Esophagus muscularis mucosa (tissue), 4 donors: ENCODE measurements at regions not wholly inside any gene's neighbourhood (a gene's known extent, or its start where the extent isn't known, plus 50 kb on each side); places are given as distances from the start of the nearest gene placed in this dataset.

Experiments
- DNase-seq: peaks from one replicate; pipeline ENCODE4 v3.0.0-alpha.2; 2017; ENCODE audit errors: extremely low spot score
- H3K27ac ChIP-seq, 4 donors: fragments of 200-600 bp; sonication (generic); replicated peaks in 1 of 4; 1 replicate in 3 of 4; 2 replicates in 1 of 4; pipeline ENCODE4 v1.5.1; 2016 to 2019; ENCODE audit warnings: mild to moderate bottlenecking in 1 of 4
- H3K27me3 ChIP-seq, 4 donors: fragments of 200-600 bp; sonication (generic); one replicate each; pipeline versions ENCODE4 v1.5.1 to v1.6.0; 2016 to 2019
- H3K36me3 ChIP-seq, 4 donors: fragments of 200-600 bp; sonication (generic); one replicate each; pipeline ENCODE4 v1.5.1; 2016 to 2019
- H3K4me1 ChIP-seq, 4 donors: fragments of 200-600 bp; sonication (generic); one replicate each; pipeline ENCODE4 v1.5.1; 2016 to 2019
- H3K4me3 ChIP-seq, 4 donors: fragments of 200-600 bp; sonication (generic); 1 replicate in 2 of 4; 2 replicates in 2 of 4; pipeline ENCODE4 v1.5.1; 2016 to 2019; ENCODE audit warnings: mild to moderate bottlenecking in 4 of 4, moderate library complexity in 1 of 4
- H3K9me3 ChIP-seq, 4 donors: fragments of 200-600 bp; sonication (generic); 1 replicate in 3 of 4; 2 replicates in 1 of 4; pipeline ENCODE4 v1.5.1; 2016 to 2019
- EP300 ChIP-seq: sonication (generic); formaldehyde crosslinking; IDR thresholded peaks from one replicate; pipeline ENCODE4 v1.6.1; 2017; ENCODE audit warnings: antibody characterized with exemption
- POLR2A ChIP-seq: fragments of 450-650 bp; IDR thresholded peaks from one replicate; pipeline ENCODE4 v1.6.1; 2017; ENCODE audit warnings: antibody characterized with exemption, moderate library complexity, mild to moderate bottlenecking, low read depth
- POLR2AphosphoS5 ChIP-seq, 2 donors: sonication (generic); formaldehyde crosslinking; IDR thresholded peaks; one replicate each; pipeline ENCODE4 v1.6.1; 2017; ENCODE audit warnings: antibody characterized with exemption in 2 of 2
- WGBS: methylation state at CpG from one replicate; pipeline ENCODE4 v1.1.5; 2018; 5-methylcytosine and 5-hydroxymethylcytosine counted together
- intact Hi-C: fragments of 100-400 bp; cut with DNase I; formaldehyde crosslinking; loops from one replicate; pipeline ENCODE4 v1.15.1; 2023
- TF ChIP-seq, protein P1 (sequence below), 3 experiments: fragments of 200-600 bp in 2 of 3; fragments of 450-650 bp in 1 of 3; sonication (generic) in 2 of 3; IDR thresholded peaks; one replicate each; pipeline ENCODE4 v1.5.1; 2017 to 2019; ENCODE audit warnings: antibody characterized with exemption in 3 of 3, mild to moderate bottlenecking in 2 of 3, moderate library complexity in 1 of 3

DNA sequence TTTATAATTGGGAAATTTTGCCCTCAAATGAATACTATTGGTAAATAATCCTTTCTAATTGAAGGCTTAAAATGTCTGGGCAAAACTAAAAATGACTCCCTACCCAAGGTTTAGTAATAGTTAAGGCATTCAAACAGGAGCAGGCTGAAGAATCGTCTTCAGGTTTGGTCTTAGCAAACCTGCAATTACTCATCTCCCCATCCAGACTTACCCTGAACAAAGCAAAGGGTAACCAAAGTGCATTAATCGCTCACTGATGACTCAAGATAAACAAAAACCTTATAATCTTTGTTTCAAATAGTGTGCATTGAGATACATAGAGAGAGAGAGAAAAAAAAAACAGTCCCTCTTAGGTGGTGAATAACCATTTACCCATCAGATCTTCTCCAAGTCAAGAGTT lies 225.5 kb downstream of the BMP2 start:
- 29% methylated on average over 2 of the region's 2 CpGs for WGBS
- Histone ChIP-seq H3K27ac (no peak overlapping the region), H3K4me3 (no peak overlapping the region), H3K4me1 (peaks cover 0 to 28% (median 15%) of the 10 kb centered on the region in 4 donors), H3K9me3 (no peaks in the 10 kb centered on the region), H3K36me3 (no peaks in the 10 kb centered on the region), H3K27me3 (no peaks in the 10 kb centered on the region)
- intact Hi-C loops = no loop called here
- TF ChIP-seq POLR2A (no peak), POLR2AphosphoS5 (IDR thresholded peaks at IDR 0.05) (no peak), EP300 (no peak)
- TF ChIP-seq, protein P1, sequence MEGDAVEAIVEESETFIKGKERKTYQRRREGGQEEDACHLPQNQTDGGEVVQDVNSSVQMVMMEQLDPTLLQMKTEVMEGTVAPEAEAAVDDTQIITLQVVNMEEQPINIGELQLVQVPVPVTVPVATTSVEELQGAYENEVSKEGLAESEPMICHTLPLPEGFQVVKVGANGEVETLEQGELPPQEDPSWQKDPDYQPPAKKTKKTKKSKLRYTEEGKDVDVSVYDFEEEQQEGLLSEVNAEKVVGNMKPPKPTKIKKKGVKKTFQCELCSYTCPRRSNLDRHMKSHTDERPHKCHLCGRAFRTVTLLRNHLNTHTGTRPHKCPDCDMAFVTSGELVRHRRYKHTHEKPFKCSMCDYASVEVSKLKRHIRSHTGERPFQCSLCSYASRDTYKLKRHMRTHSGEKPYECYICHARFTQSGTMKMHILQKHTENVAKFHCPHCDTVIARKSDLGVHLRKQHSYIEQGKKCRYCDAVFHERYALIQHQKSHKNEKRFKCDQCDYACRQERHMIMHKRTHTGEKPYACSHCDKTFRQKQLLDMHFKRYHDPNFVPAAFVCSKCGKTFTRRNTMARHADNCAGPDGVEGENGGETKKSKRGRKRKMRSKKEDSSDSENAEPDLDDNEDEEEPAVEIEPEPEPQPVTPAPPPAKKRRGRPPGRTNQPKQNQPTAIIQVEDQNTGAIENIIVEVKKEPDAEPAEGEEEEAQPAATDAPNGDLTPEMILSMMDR (IDR thresholded peaks at IDR 0.05) = no peak
- no peak for DNase-seq

DNA sequence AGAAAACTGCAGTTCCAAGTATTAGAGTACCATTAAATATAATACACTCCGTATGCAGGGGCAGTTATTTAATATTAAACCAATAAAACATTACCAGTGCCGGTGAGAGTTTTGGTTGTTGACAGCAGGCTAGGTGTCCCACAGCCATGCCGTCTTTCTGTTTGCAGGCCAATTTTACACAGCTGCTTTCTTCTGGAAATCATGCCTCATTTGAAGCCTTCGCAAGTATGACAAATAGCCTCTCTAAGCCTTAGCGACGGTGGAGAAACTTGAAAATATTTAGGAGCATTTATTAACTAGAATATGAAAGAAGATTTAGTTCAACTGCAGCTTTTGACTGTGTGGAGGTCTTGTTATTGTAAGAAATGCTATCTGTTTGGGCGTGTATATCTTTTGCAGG lies 226.0 kb downstream of the BMP2 start:
- no peaks in the 10 kb centered on the region for H3K9me3 ChIP-seq
- no peaks in the 10 kb centered on the region for H3K27me3 ChIP-seq
- DNase-seq = no peak
- TF ChIP-seq POLR2AphosphoS5 (IDR thresholded peaks at IDR 0.05) (no peak), POLR2A (no peak)
- TF ChIP-seq, protein P1 (IDR thresholded peaks at IDR 0.05) = no peak
- no peak overlapping the region for H3K4me3 ChIP-seq
- no peaks in the 10 kb centered on the region for H3K36me3 ChIP-seq
- H3K27ac ChIP-seq = no peak overlapping the region
- H3K4me1 ChIP-seq = peaks cover 0 to 28% (median 15%) of the 10 kb centered on the region in 4 donors
- 34% methylated on average over 7 of the region's 7 CpGs for WGBS
- intact Hi-C loops = no loop called here

DNA sequence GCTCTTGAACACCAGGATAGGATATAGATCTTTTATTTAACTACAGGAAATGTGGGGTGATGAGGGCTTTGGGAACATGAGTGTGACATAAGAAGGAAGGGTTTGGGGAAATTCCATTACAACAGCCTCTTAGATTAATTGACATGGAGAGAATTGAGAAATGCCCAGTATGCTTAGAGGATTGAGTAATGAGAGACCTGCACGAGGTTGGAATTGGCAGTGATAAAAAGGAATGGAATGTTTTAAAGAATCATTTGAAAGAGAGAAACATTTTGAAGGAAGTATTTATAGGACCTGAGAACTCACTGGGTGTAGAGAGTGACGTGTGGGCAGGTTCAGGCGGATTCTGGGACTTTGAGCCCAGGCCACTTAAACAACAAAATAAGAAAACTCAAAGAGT lies 227.0 kb downstream of the BMP2 start:
- no peak overlapping the region for H3K4me3 ChIP-seq
- no peak for DNase-seq
- H3K9me3 ChIP-seq = no peaks in the 10 kb centered on the region
- intact Hi-C loops = no loop called here
- no peaks in the 10 kb centered on the region for H3K27me3 ChIP-seq
- no peak for TF ChIP-seq POLR2AphosphoS5 (IDR thresholded peaks at IDR 0.05)
- TF ChIP-seq, protein P1 (IDR thresholded peaks at IDR 0.05) = no peak
- peaks cover 0 to 28% (median 15%) of the 10 kb centered on the region in 4 donors for H3K4me1 ChIP-seq
- H3K27ac ChIP-seq = no peak overlapping the region
- 60% methylated on average over 3 of the region's 3 CpGs for WGBS
- no peaks in the 10 kb centered on the region for H3K36me3 ChIP-seq

DNA sequence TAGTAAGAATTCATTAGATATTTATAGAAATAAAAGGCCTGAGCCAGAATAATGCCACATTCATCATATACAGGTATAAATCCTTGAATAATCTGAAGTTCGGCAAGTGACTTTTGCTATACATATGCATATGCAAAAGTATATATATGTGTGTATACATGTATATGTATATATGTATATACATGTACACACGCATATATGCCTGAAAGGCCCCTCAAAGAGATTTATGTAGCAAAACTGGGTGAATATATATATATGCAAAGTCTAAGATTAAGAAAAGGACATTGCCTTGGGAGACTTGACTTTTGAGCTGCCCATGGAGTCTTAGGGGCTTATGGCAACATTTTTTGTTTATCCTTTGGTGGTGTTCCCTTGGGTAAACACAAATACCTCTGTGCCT lies 231.4 kb downstream of the BMP2 start:
- WGBS = 94% methylated on average over 2 of the region's 2 CpGs
- Histone ChIP-seq H3K4me1 (peaks cover 0 to 12% (median 6%) of the 10 kb centered on the region in 4 donors), H3K4me3 (no peak overlapping the region), H3K36me3 (no peaks in the 10 kb centered on the region), H3K27ac (no peak overlapping the region), H3K9me3 (no peaks in the 10 kb centered on the region), H3K27me3 (no peaks in the 10 kb centered on the region)
- TF ChIP-seq POLR2AphosphoS5 (IDR thresholded peaks at IDR 0.05) (no peak), EP300 (no peak), POLR2A (no peak)
- TF ChIP-seq, protein P1 (IDR thresholded peaks at IDR 0.05) = no peak
- DNase-seq = no peak
- intact Hi-C loops = no loop called here

DNA sequence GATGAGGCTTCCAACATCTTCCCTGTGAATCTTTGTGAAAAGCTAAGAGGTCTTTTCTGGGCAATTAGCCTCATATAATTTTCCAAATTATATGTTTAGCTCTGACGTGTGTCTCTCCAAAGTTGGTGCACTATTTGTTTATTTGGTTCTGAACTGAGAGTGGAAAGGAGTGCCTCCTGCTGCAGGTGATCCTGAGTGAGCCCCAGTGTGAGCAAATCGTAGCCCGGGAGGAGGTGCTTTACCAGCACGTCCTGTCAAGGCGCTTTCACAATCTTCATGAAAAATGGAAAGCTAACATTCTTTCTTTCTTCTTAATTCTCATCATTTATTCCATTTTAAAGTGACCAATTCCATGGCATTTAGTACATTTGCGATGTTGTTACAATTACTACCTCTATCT lies 231.9 kb downstream of the BMP2 start:
- no peaks in the 10 kb centered on the region for H3K27me3 ChIP-seq
- no peaks in the 10 kb centered on the region for H3K9me3 ChIP-seq
- H3K36me3 ChIP-seq = no peaks in the 10 kb centered on the region
- intact Hi-C loops = no loop called here
- no peak overlapping the region for H3K27ac ChIP-seq
- WGBS = 73% methylated on average over 6 of the region's 6 CpGs
- H3K4me1 ChIP-seq = peaks cover 0 to 7% (median 3%) of the 10 kb centered on the region in 4 donors
- no peak overlapping the region for H3K4me3 ChIP-seq
- no peak for DNase-seq
- TF ChIP-seq EP300 (no peak), POLR2AphosphoS5 (IDR thresholded peaks at IDR 0.05) (no peak)
- TF ChIP-seq, protein P1 (IDR thresholded peaks at IDR 0.05) = no peak
